Testis (tissue), 2 donors: ENCODE measurements at regions not wholly inside any gene's neighbourhood (a gene's known extent, or its start where the extent isn't known, plus 50 kb on each side); places are given as distances from the start of the nearest gene placed in this dataset.
A peak's percentile ranks its signal among the peaks of the same experiment; 100 is the strongest.

Experiments used
- DNase-seq: peaks from one replicate; pipeline ENCODE4 v3.0.0-alpha.2; 2019
- H3K27ac ChIP-seq, 2 donors: fragments of 200-600 bp; sonication (generic); one replicate each; pipeline ENCODE4 v1.5.1; 2019
- H3K27me3 ChIP-seq: fragments of 200-600 bp; sonication (generic); one replicate; pipeline ENCODE4 v1.5.1; 2019
- H3K36me3 ChIP-seq: fragments of 200-600 bp; sonication (generic); one replicate; pipeline ENCODE4 v1.5.1; 2017; ENCODE audit warnings: low read depth; ENCODE audit errors: missing control alignments
- H3K4me1 ChIP-seq: fragments of 200-600 bp; sonication (generic); one replicate; pipeline ENCODE4 v1.5.1; 2019
- H3K4me3 ChIP-seq, 2 donors: fragments of 200-600 bp; sonication (generic); one replicate each; pipeline ENCODE4 v1.5.1; 2017 to 2019
- H3K9me3 ChIP-seq: fragments of 200-600 bp; sonication (generic); one replicate; pipeline ENCODE4 v1.5.1; 2017
- POLR2A ChIP-seq: fragments of 450-650 bp; IDR thresholded peaks from one replicate; pipeline ENCODE4 v1.6.1; 2017; ENCODE audit warnings: antibody characterized with exemption, mild to moderate bottlenecking, moderate library complexity
- WGBS, 2 donors: methylation state at CpG; one replicate each; pipeline ENCODE4 v1.1.5; 2018; 5-methylcytosine and 5-hydroxymethylcytosine counted together
- intact Hi-C: fragments of 100-400 bp; cut with DNase I; formaldehyde crosslinking; loops from one replicate; pipeline ENCODE4 v1.15.1; 2023; ENCODE audit warnings: low total_unique reads
- TF ChIP-seq, protein P1 (sequence below), 3 experiments: fragments of 450-650 bp in 2 of 3; fragments of 200-600 bp in 1 of 3; sonication (generic) in 1 of 3; IDR thresholded peaks; one replicate each; pipeline ENCODE4 v1.5.1; 2016 to 2019; ENCODE audit warnings: antibody characterized with exemption in 3 of 3, mild to moderate bottlenecking in 2 of 3, moderate library complexity in 1 of 3

DNA sequence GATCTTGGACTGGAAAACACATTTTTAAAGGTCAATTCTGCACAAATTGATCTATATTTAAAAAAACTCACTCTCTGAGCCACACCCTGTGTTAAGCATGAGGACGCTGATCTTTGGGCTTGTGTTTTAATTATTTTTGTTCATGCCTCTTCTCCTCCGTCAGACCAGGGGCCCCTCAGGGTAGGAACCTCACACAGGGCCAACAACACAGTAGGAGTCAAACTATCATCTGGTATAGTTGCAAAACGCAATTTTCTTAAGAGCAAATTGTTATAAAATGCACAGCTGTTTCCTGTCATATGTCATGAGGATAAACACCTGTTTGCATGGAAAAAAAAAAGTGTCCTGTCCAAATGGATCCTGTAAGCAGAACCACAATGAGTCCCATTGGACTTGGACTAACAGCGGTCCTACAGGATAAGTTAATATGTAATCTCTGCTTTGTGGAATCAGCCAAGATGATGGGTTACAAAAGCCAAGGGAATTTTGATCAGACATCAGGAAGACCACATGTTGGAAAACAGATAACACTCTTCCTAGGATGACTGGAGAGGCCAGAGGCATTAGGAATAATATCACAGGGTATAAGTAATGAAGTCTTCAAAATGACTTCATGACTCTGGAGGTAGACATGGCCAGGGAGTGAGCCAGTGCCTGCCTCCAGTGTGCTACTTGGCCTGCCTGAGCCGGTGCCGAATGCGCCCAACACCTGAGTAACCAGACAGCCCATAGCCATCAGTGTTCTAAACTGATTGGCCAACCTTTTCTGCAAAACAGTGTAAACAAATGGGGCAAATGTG is 184.9 kb upstream of the ADCY1 start:
- Histone ChIP-seq H3K27me3 (no peaks in the 10 kb centered on the region), H3K27ac (no peak overlapping the region), H3K9me3 (no peaks in the 10 kb centered on the region), H3K4me3 (no peak overlapping the region), H3K36me3 (no peaks in the 10 kb centered on the region), H3K4me1 (no peaks in the 10 kb centered on the region)
- no peak for DNase-seq
- 72 to 80% methylated on average over 7 of the region's 7 CpGs for WGBS, 2 donors
- intact Hi-C loops: no loop called here
- TF ChIP-seq, protein P1, sequence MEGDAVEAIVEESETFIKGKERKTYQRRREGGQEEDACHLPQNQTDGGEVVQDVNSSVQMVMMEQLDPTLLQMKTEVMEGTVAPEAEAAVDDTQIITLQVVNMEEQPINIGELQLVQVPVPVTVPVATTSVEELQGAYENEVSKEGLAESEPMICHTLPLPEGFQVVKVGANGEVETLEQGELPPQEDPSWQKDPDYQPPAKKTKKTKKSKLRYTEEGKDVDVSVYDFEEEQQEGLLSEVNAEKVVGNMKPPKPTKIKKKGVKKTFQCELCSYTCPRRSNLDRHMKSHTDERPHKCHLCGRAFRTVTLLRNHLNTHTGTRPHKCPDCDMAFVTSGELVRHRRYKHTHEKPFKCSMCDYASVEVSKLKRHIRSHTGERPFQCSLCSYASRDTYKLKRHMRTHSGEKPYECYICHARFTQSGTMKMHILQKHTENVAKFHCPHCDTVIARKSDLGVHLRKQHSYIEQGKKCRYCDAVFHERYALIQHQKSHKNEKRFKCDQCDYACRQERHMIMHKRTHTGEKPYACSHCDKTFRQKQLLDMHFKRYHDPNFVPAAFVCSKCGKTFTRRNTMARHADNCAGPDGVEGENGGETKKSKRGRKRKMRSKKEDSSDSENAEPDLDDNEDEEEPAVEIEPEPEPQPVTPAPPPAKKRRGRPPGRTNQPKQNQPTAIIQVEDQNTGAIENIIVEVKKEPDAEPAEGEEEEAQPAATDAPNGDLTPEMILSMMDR (IDR thresholded peaks at IDR 0.05): no peak
- TF ChIP-seq POLR2A: no peak

DNA sequence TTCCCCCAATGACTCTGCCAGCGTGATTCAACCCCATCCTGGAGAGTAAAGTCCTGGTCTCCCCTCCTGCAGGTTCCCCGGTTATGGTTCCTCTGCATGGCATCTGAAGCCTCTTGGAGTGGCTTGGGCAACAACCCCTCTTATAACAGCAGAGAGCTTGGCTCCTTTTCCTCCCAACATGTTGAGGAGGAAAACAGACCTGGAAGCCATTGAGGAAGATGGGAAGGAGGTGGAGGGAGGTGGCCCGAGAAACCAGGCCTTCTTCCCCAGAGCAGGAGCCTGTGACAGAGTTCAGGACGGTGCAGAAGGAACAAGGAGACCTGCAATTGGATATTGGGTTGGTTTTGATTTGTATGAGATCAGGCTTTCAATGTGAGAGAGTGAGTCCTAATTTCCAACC is 184.0 kb upstream of the ADCY1 start:
- H3K4me1 ChIP-seq: no peaks in the 10 kb centered on the region
- DNase-seq: no peak
- WGBS, 2 donors: 86 to 90% methylated on average over 4 of the region's 4 CpGs
- H3K9me3 ChIP-seq: no peaks in the 10 kb centered on the region
- TF ChIP-seq POLR2A: no peak
- TF ChIP-seq, protein P1 (IDR thresholded peaks at IDR 0.05): no peak
- H3K27me3 ChIP-seq: no peaks in the 10 kb centered on the region
- no peaks in the 10 kb centered on the region for H3K36me3 ChIP-seq
- intact Hi-C loops: no loop called here
- H3K4me3 ChIP-seq: no peak overlapping the region
- H3K27ac ChIP-seq: no peak overlapping the region

DNA sequence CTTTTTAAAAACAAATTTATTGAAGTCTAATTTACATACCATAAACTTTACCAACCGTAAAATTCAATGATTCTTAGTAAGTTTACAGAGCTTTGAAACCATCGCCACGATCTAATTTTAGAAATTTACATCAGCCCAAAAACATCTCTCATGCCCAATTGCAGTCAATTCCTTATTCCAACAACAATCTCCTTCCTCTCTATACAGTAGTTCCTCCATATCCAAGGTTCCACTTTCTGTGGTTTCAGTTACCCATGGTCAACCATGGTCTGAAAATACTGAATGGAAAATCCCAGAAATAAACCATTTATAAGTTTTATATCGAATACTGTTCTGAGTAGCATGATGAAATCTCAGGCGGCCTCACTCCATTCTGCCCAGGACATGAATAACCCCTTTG is 183.4 kb upstream of the ADCY1 start:
- TF ChIP-seq, protein P1 (IDR thresholded peaks at IDR 0.05): no peak
- no peak for TF ChIP-seq POLR2A
- Histone ChIP-seq H3K27me3 (no peaks in the 10 kb centered on the region), H3K4me3 (no peak overlapping the region), H3K36me3 (no peaks in the 10 kb centered on the region), H3K4me1 (no peaks in the 10 kb centered on the region), H3K9me3 (no peaks in the 10 kb centered on the region), H3K27ac (no peak overlapping the region)
- intact Hi-C loops: no loop called here
- WGBS, 2 donors: 74 to 84% methylated on average over 5 of the region's 5 CpGs
- DNase-seq: no peak

DNA sequence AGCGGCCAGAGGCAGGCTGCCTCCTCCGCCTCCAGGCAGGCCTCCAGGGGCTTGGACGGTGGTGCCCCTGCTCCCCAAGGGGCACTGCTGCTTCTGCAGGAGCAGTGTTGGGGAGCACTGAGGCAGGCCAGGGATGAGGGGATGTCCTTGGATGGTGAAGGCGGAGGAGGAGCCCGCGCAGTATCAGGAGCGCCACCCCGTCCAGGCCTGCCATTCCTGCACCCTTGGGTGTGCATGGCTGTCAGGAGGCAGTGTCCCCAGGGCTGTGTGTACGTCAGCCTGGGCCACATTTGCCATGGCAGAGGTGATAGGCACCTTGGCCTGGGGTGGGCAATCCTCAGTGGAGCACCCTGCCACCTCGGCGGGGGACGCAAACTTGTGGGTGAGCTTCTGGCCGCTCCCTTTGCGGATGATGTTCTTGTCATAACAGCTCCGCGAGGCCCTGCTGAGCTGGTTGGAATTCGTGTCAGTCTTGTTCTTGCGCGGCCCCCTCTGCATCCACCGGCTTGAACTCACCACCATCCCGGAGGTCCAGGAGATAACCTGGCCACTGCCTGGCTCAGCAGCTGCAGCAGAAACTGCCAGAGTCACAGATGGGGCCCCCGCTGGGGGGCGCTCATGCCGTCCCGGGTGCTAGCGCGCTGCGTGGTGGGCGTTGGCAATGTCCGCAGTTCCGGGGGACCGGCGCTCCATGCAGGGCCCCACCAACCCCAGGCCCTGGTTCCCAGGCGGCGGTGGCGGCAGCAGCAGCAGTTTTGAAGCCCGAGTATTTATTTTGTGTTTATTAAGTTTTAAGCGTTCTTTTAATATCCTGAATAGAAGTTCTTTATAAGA is 182.3 kb upstream of the ADCY1 start:
- Histone ChIP-seq H3K9me3 (no peaks in the 10 kb centered on the region), H3K36me3 (no peaks in the 10 kb centered on the region), H3K4me1 (no peaks in the 10 kb centered on the region), H3K27ac (no peak overlapping the region), H3K27me3 (no peaks in the 10 kb centered on the region), H3K4me3 (peak overlapping the region; percentile 24 to 26)
- WGBS, 2 donors: 49 to 58% methylated on average over 24 to 38 of the region's 38 CpGs
- intact Hi-C loops: no loop called here
- peak; percentile 42 for DNase-seq
- TF ChIP-seq, protein P1 (IDR thresholded peaks at IDR 0.05): peak in 1 of 3 experiments; percentile 12
- TF ChIP-seq POLR2A: no peak
